HCT116 (cell line): ENCODE measurements at regions not wholly inside any gene's neighbourhood (a gene's known extent, or its start where the extent isn't known, plus 50 kb on each side); places are given as distances from the start of the nearest gene placed in this dataset.

Experiments
- ATAC-seq: fragments of 200-7000 bp; cut with Tn5 transposase; 2 replicates; pipeline ENCODE4 v1.9.1; 2020; ENCODE audit warnings: mild to moderate bottlenecking, moderate library complexity
- BruUV-seq: library from RNA; stranded (reverse); fragments of 400-500 nt; replicated peaks from 2 replicates; lab custom pipeline; 2021; lab: Mats Ljungman, UMichigan
- CTCF ChIA-PET: fragments of 300-600 bp; sonication (Branson Sonifier 250); formaldehyde crosslinking; loops from one replicate; lab custom pipeline; 2021; ENCODE audit warnings: antibody characterized with exemption; lab: Charles Lee
- POLR2A ChIA-PET: fragments of 300-600, 350-600 bp; sonication (Branson Sonifier 250); formaldehyde crosslinking; loops from one replicate; lab custom pipeline; 2021; ENCODE audit warnings: antibody characterized with exemption; lab: Charles Lee
- RAD21 ChIA-PET, 2 experiments: fragments of 300-600 bp; sonication (Branson Sonifier 250); formaldehyde crosslinking; loops; one replicate each; lab custom pipeline; 2023; ENCODE audit warnings: low total read pairs in 2 of 2; ENCODE audit not compliant: uncharacterized antibody in 2 of 2, unreplicated experiment in 2 of 2, low non-redundant PET in 1 of 2; lab: Charles Lee
- DNase-seq: peaks from one replicate; pipeline ENCODE4 v3.0.0-alpha.2; 2010; ENCODE audit warnings: low read depth, low spot score
- H2AFZ ChIP-seq: fragments of 200-600 bp; shearing (Covaris generic), sonication (generic); 2 replicates; pipeline ENCODE4 v1.6.1; 2017; ENCODE audit warnings: low read depth, mixed run types, mixed read lengths, antibody characterized with exemption, low read length; ENCODE audit not compliant: poor library complexity, severe bottlenecking
- H3K27ac ChIP-seq: 2 replicates; pipeline ENCODE4 v1.5.1; 2012; ENCODE audit warnings: low read depth, low read length
- H3K27me3 ChIP-seq: fragments of 200-600 bp; sonication (generic); 2 replicates; pipeline ENCODE4 v1.6.1; 2016; ENCODE audit warnings: mixed run types, low read length, mixed read lengths; ENCODE audit not compliant: insufficient read depth
- H3K36me3 ChIP-seq, 2 experiments: fragments of 200-500 bp in 1 of 2; fragments of 200-600 bp in 1 of 2; sonication (Bioruptor generic) in 1 of 2; sonication (generic) in 1 of 2; 2 replicates each; pipeline versions ENCODE4 v1.5.1 to v1.6.1; 2014 to 2016; ENCODE audit warnings: low read length in 2 of 2, inconsistent platforms in 1 of 2, mixed read lengths in 1 of 2, mixed run types in 1 of 2; ENCODE audit not compliant: insufficient read depth in 2 of 2, control insufficient read depth in 1 of 2
- H3K4me1 ChIP-seq, 2 experiments: fragments of 200-600 bp in 1 of 2; sonication (generic) in 1 of 2; 2 replicates each; pipeline versions ENCODE4 v1.5.1 to v1.6.1; 2012 to 2017; ENCODE audit warnings: low read length in 2 of 2, inconsistent platforms in 1 of 2, mild to moderate bottlenecking in 1 of 2, mixed read lengths in 1 of 2, mixed run types in 1 of 2, moderate library complexity in 1 of 2; ENCODE audit not compliant: insufficient read depth in 2 of 2, control insufficient read depth in 1 of 2
- H3K4me2 ChIP-seq: fragments of 200-600 bp; sonication (generic); 2 replicates; pipeline ENCODE4 v1.6.1; 2017; ENCODE audit warnings: mixed run types, low read length, mixed read lengths
- H3K4me3 ChIP-seq, 2 experiments: fragments of 200-600 bp in 1 of 2; sonication (generic) in 1 of 2; replicated peaks in 1 of 2; 2 replicates each; pipeline ENCODE4 v1.5.1; 2011 to 2016; ENCODE audit warnings: low read length in 2 of 2, control low read depth in 1 of 2, low read depth in 1 of 2, mild to moderate bottlenecking in 1 of 2, mixed read lengths in 1 of 2, mixed run types in 1 of 2
- H3K79me2 ChIP-seq: fragments of 200-600 bp; sonication (generic); 2 replicates; pipeline ENCODE4 v1.6.1; 2017; ENCODE audit warnings: mild to moderate bottlenecking, mixed run types, low read length, moderate library complexity, mixed read lengths; ENCODE audit not compliant: insufficient read depth
- H3K9ac ChIP-seq: fragments of 200-600 bp; sonication (generic); 2 replicates; pipeline ENCODE4 v1.6.1; 2016; ENCODE audit warnings: low read length, mixed read lengths
- H3K9me2 ChIP-seq: fragments of 200-600 bp; sonication (generic), shearing (Covaris generic); 2 replicates; pipeline ENCODE4 v1.6.1; 2017; ENCODE audit warnings: mixed run types, mild to moderate bottlenecking, moderate library complexity; ENCODE audit not compliant: insufficient read depth
- H3K9me3 ChIP-seq, 2 experiments: fragments of 200-500 bp in 1 of 2; fragments of 200-600 bp in 1 of 2; sonication (Bioruptor generic) in 1 of 2; sonication (generic) in 1 of 2; 2 replicates each; pipeline ENCODE4 v1.6.1; 2014 to 2017; ENCODE audit warnings: low read length in 2 of 2, mixed read lengths in 2 of 2, inconsistent platforms in 1 of 2, low read depth in 1 of 2, mild to moderate bottlenecking in 1 of 2, mixed run types in 1 of 2, moderate library complexity in 1 of 2; ENCODE audit not compliant: control insufficient read depth in 1 of 2, insufficient read depth in 1 of 2
- H4K20me1 ChIP-seq: fragments of 200-600 bp; sonication (generic), shearing (Covaris generic); 2 replicates; pipeline ENCODE4 v1.6.1; 2017; ENCODE audit warnings: mixed run types, mild to moderate bottlenecking, moderate library complexity; ENCODE audit not compliant: insufficient read depth
- CBX3 ChIP-seq: IDR thresholded peaks from 2 replicates; pipeline ENCODE4 v1.6.1; 2012; ENCODE audit warnings: low read depth
- CTCF ChIP-seq, 3 experiments: fragments of 200-600 bp in 1 of 3; sonication (generic) in 1 of 3; IDR thresholded peaks in 2 of 3; conservative IDR thresholded peaks in 1 of 3; 2 replicates each; pipeline ENCODE4 v1.5.1; 2012 to 2017; ENCODE audit warnings: low read depth in 2 of 3, low read length in 2 of 3, antibody characterized with exemption in 1 of 3, borderline replicate concordance in 1 of 3, control low read depth in 1 of 3, mild to moderate bottlenecking in 1 of 3, mixed read lengths in 1 of 3, mixed run types in 1 of 3, moderate library complexity in 1 of 3; ENCODE audit not compliant: insufficient read depth in 1 of 3
- EGR1 ChIP-seq: IDR thresholded peaks from 2 replicates; pipeline ENCODE4 v1.6.1; 2012; ENCODE audit warnings: low read depth
- JUND ChIP-seq: IDR thresholded peaks from 2 replicates; pipeline ENCODE4 v1.6.1; 2012
- POLR2AphosphoS5 ChIP-seq: IDR thresholded peaks from 2 replicates; pipeline ENCODE4 v1.6.1; 2011; ENCODE audit warnings: mild to moderate bottlenecking, low read depth, low read length, moderate library complexity
- REST ChIP-seq: IDR thresholded peaks from 2 replicates; pipeline ENCODE4 v1.6.1; 2012; ENCODE audit warnings: low read depth
- SIN3A ChIP-seq: IDR thresholded peaks from 2 replicates; pipeline ENCODE4 v1.6.1; 2012; ENCODE audit warnings: low read depth
- intact Hi-C: fragments of 100-400 bp; cut with micrococcal nuclease; formaldehyde crosslinking; loops from 2 replicates; pipeline ENCODE4 v1.10.0; 2022
- TF ChIP-seq, protein P1 (sequence below): IDR thresholded peaks from 2 replicates; pipeline ENCODE4 v1.6.1; 2012

GRCh38 chr3:80521081-80521480 is 753.3 kb upstream of the ROBO1 start:
- Histone ChIP-seq H3K27ac (no peak overlapping the region), H4K20me1 (no peaks in the 10 kb centered on the region), H3K4me3 (no peak overlapping the region), H3K36me3 (no peaks in the 10 kb centered on the region), H3K9me3 (peaks cover 9 to 13% of the 10 kb centered on the region in 2 experiments; a peak in 2 of 4 replicates), H3K79me2 (no peaks in the 10 kb centered on the region), H3K9ac (no peak overlapping the region), H3K4me1 (no peaks in the 10 kb centered on the region), H2AFZ (no peak overlapping the region), H3K27me3 (no peaks in the 10 kb centered on the region), H3K9me2 (no peaks in the 10 kb centered on the region), H3K4me2 (no peak overlapping the region)
- BruUV-seq = no TSS peak
- ATAC-seq (no peak), DNase-seq (no peak)
- ChIA-PET CTCF (no interaction called here), RAD21 (no interaction called here), POLR2A (no interaction called here)
- TF ChIP-seq JUND (no peak), CBX3 (no peak), SIN3A (no peak), EGR1 (no peak), REST (no peak), CTCF (IDR thresholded peaks at IDR 0.05 in 2 of 3, conservative IDR thresholded peaks at IDR 0.05 in 1 of 3; ENCODE audit: borderline replicate concordance in 1 of 3, insufficient read depth in 1 of 3, low read depth in 2 of 3, low read length in 2 of 3) (no peak), POLR2AphosphoS5 (no peak)
- TF ChIP-seq, protein P1, sequence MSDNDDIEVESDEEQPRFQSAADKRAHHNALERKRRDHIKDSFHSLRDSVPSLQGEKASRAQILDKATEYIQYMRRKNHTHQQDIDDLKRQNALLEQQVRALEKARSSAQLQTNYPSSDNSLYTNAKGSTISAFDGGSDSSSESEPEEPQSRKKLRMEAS = no peak
- intact Hi-C loops = no loop called here
